Erythroblast (primary cell): ENCODE measurements at regions not wholly inside any gene's neighbourhood (a gene's known extent, or its start where the extent isn't known, plus 50 kb on each side); places are given as distances from the start of the nearest gene placed in this dataset.

Experiments
- DNase-seq, 2 experiments: peaks; one replicate each; lab custom pipeline; 2025; lab: John Stamatoyannopoulos, UW
- GATA1 ChIP-seq: IDR thresholded peaks from 2 replicates; pipeline ENCODE4 v1.6.1; 2011; ENCODE audit warnings: low read depth, mild to moderate bottlenecking, control low read depth, low read length, moderate library complexity
- POLR2A ChIP-seq: IDR thresholded peaks from 2 replicates; pipeline ENCODE4 v1.6.1; 2011; ENCODE audit warnings: mild to moderate bottlenecking, low read length

DNA sequence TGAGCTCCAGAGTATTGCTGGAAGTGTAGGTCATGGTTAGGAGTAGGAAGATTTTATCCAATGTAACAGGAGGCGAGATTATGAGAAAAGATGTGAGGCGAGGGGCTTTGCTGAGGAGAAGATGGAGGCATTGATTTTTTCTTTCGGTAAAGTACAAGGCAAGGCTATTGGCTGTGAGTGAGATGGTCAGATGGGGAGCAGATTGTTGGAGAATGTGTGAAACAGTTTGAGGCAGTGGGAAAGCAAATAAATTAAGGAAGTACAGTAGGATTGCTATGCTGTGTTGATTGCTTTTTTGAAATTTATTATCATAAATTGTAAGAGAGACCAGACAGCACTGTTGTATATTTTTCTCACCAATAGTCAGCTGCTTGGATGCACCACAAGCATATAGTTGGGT, 173.3 kb downstream of the KCNE4 start:
- DNase-seq, result no peak
- TF ChIP-seq GATA1 (no peak), POLR2A (no peak)

DNA sequence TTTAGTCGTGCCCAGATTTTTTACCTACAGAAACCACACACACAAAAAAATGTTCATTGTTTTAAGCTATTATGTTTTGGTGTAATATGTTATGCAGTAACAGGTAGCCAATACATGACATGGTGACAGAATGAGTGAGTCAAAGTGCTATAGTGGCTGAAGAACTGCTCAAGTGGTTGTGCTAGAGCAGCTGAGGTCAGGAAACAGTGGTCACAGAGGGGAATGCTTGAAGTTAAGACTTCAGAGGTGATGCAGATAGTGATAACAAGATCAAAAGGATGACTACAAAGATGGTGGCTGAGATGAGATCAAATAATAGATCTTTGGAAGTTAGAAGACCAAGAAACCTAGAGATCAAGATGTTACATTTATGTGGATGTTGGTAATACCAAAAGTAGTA, 174.3 kb downstream of the KCNE4 start:
- TF ChIP-seq POLR2A (no peak), GATA1 (no peak)

GRCh38 chr2:223227338-223227737, 175.3 kb downstream of the KCNE4 start:
- DNase-seq, result no peak
- TF ChIP-seq GATA1, result no peak
- TF ChIP-seq POLR2A, result no peak

More for the DNA sequence above, 174.3 kb downstream of the KCNE4 start:
- no peak for DNase-seq

- DNase-seq, result no peak
- TF ChIP-seq GATA1 (no peak), POLR2A (no peak)
Observed at GRCh38 chr2:223228871-223229270, 176.9 kb downstream of the KCNE4 start.

GRCh38 chr2:223230352-223230751, 178.4 kb downstream of the KCNE4 start:
- DNase-seq, result no peak
- TF ChIP-seq GATA1 (no peak), POLR2A (no peak)

GRCh38 chr2:223232285-223232684, 180.3 kb downstream of the KCNE4 start:
- TF ChIP-seq GATA1 (no peak), POLR2A (no peak)
- no peak for DNase-seq

DNA sequence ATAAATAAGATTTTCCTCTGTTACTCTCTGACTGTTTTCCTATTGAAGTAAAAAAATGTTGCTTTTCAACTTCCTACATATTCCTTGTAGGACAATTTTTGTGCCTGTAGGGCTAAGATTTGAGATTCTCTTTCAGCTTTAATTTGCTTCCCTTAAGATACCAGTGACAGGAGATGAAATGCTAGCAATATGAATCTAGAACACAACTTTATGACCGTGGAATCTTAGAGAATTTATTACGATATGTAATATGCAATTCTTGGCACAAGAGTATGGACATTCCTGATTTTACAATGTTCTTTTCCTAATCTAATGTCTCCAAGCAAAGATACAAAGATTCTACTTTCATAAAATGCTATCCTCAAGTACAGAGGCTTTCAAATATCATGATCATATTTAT, 180.9 kb downstream of the KCNE4 start:
- TF ChIP-seq GATA1, result no peak

GRCh38 chr2:223235986-223236385, 184.0 kb downstream of the KCNE4 start:
- DNase-seq, result no peak
- TF ChIP-seq GATA1 (no peak), POLR2A (no peak)

More for the DNA sequence above, 180.9 kb downstream of the KCNE4 start:
- DNase-seq, result no peak

- DNase-seq, result no peak
Observed at GRCh38 chr2:223238301-223238700, 186.3 kb downstream of the KCNE4 start.

DNA sequence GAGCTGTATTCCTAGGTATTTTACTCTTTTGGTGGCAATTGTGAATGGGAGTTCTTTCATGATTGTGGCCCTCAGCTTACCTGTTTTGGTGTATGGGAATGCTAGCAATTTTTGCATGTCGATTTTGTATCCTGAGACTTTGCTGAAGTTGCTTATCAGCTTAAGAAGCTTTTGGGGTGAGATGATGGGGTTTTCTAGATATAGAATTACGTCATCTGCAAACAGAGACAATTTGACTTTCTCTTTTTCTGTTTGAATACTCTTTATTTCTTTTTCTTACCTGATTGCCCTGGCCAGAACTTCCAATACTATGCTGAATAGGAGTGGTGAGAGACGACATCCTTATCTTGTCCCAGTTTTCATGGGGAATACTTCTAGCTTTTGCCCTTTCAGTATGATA, 191.2 kb downstream of the KCNE4 start:
- DNase-seq, result no peak
- TF ChIP-seq POLR2A (no peak), GATA1 (no peak)

More at GRCh38 chr2:223238301-223238700, 186.3 kb downstream of the KCNE4 start:
- TF ChIP-seq POLR2A (no peak), GATA1 (no peak)

DNA sequence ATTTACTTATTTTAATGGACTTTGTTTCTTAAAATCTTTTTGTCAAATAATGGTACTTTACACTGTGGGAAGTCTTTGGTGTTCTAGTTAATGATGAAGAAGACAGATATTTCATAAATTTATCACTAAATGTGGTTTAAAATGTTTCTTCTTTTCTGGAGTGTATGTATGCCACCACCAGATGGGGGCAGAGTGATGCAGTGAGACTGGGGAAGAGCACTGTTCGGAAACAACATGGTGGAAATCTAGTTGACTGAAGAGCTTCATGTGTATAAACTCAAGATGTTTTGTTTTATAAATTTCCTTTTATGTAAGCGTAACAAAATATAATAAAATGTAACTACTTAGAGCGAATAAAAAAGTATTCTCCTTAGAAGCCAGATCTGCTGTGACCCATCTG, 195.1 kb downstream of the KCNE4 start:
- peak in 1 of 2 experiments; percentile 16 for DNase-seq
- TF ChIP-seq GATA1, result no peak
- no peak for TF ChIP-seq POLR2A

GRCh38 chr2:223251656-223252229, 199.8 kb downstream of the KCNE4 start:
- TF ChIP-seq POLR2A (no peak), GATA1 (no peak)
- DNase-seq, result no peak

GRCh38 chr2:223260681-223261080, 208.7 kb downstream of the KCNE4 start:
- no peak for DNase-seq
- TF ChIP-seq GATA1 (no peak), POLR2A (no peak)

- TF ChIP-seq GATA1 (no peak), POLR2A (no peak)
- DNase-seq, result no peak
Observed at GRCh38 chr2:223262946-223263345, 211.0 kb downstream of the KCNE4 start.

- no peak for DNase-seq
Observed at GRCh38 chr2:223264541-223265193, 212.7 kb downstream of the KCNE4 start.

More at GRCh38 chr2:223264541-223265193, 212.7 kb downstream of the KCNE4 start:
- TF ChIP-seq GATA1 (no peak), POLR2A (no peak)
